Chondrocyte (in vitro differentiated cells): ENCODE measurements at regions not wholly inside any gene's neighbourhood (a gene's known extent, or its start where the extent isn't known, plus 50 kb on each side); places are given as distances from the start of the nearest gene placed in this dataset.
"Not testable (repeated sequence)": the region's sequence is repeated elsewhere in the genome, so short reads cannot be mapped to it uniquely, and the experiment has no call there.

ENCODE experiments used
- DNase-seq: peaks from one replicate; pipeline ENCODE4 v3.0.0; 2021; ENCODE audit warnings: mixed read lengths, low spot score
- H3K27ac Mint-ChIP-seq: one replicate; pipeline ENCODE4 v1.8.0; 2021; ENCODE audit warnings: mild to moderate bottlenecking, moderate library complexity, mixed read lengths; ENCODE audit not compliant: unreplicated experiment
- H3K27me3 Mint-ChIP-seq: 2 replicates; pipeline ENCODE4 v1.8.0; 2021; ENCODE audit warnings: low read depth, mixed read lengths
- H3K36me3 Mint-ChIP-seq: 2 replicates; pipeline ENCODE4 v1.8.0; 2021; ENCODE audit warnings: low read depth, mixed read lengths
- H3K4me1 Mint-ChIP-seq: 2 replicates; pipeline ENCODE4 v1.8.0; 2021; ENCODE audit warnings: low read depth, mild to moderate bottlenecking, mixed read lengths
- H3K4me3 Mint-ChIP-seq: one replicate; pipeline ENCODE4 v1.8.0; 2021; ENCODE audit warnings: mild to moderate bottlenecking, moderate library complexity, mixed read lengths; ENCODE audit not compliant: unreplicated experiment
- H3K9me3 Mint-ChIP-seq: 2 replicates; pipeline ENCODE4 v1.8.0; 2021; ENCODE audit warnings: low read depth, mixed read lengths
- CTCF ChIP-seq: fragments of 200-600 bp; sonication (generic); IDR thresholded peaks from 2 replicates; pipeline ENCODE4 v1.5.0; 2021; ENCODE audit warnings: antibody characterized with exemption, mild to moderate bottlenecking, moderate library complexity

- H3K4me3 Mint-ChIP-seq, result no peak overlapping the region
- peaks cover 3% of the 10 kb centered on the region for H3K9me3 Mint-ChIP-seq
- peaks cover 39% of the 10 kb centered on the region for H3K27me3 Mint-ChIP-seq
- no peak for DNase-seq
- no peaks in the 10 kb centered on the region for H3K36me3 Mint-ChIP-seq
- H3K4me1 Mint-ChIP-seq, result peaks cover 9% of the 10 kb centered on the region
- no peak for TF ChIP-seq CTCF
- H3K27ac Mint-ChIP-seq, result no peak overlapping the region
Observed at GRCh38 chr9:71446106-71446472, 322.2 kb downstream of the CEMIP2 start.

GRCh38 chr9:71442937-71443336, 321.5 kb upstream of the TRPM3 start:
- Mint-ChIP-seq H3K4me3 (no peak overlapping the region), H3K4me1 (peaks cover 9% of the 10 kb centered on the region), H3K9me3 (no peaks in the 10 kb centered on the region), H3K27ac (no peak overlapping the region), H3K27me3 (peaks cover 23% of the 10 kb centered on the region), H3K36me3 (no peaks in the 10 kb centered on the region)
- TF ChIP-seq CTCF, result no peak
- DNase-seq, result no peak

GRCh38 chr9:71441266-71441665, 319.8 kb upstream of the TRPM3 start:
- no peak for TF ChIP-seq CTCF
- H3K9me3 Mint-ChIP-seq, result no peaks in the 10 kb centered on the region
- H3K36me3 Mint-ChIP-seq, result no peaks in the 10 kb centered on the region
- peaks cover 3% of the 10 kb centered on the region for H3K4me1 Mint-ChIP-seq
- no peak overlapping the region for H3K27ac Mint-ChIP-seq
- H3K4me3 Mint-ChIP-seq, result no peak overlapping the region
- DNase-seq, result no peak
- peaks cover 13% of the 10 kb centered on the region for H3K27me3 Mint-ChIP-seq

- Mint-ChIP-seq H3K9me3 (no peaks in the 10 kb centered on the region), H3K4me3 (no peak overlapping the region), H3K4me1 (no peaks in the 10 kb centered on the region), H3K36me3 (no peaks in the 10 kb centered on the region), H3K27ac (no peak overlapping the region), H3K27me3 (peaks cover 3% of the 10 kb centered on the region)
- DNase-seq, result no peak
- no peak for TF ChIP-seq CTCF
Observed at GRCh38 chr9:71431931-71432330, 310.5 kb upstream of the TRPM3 start.

- not testable (repeated sequence) for H3K4me3 Mint-ChIP-seq, H3K27ac Mint-ChIP-seq, H3K27me3 Mint-ChIP-seq, H3K4me1 Mint-ChIP-seq, DNase-seq, H3K36me3 Mint-ChIP-seq
- peaks cover 14% of the 10 kb centered on the region for H3K9me3 Mint-ChIP-seq
Observed at GRCh38 chr9:71407341-71407740, 285.9 kb upstream of the TRPM3 start.

GRCh38 chr9:71403106-71403505, 281.7 kb upstream of the TRPM3 start:
- no peaks in the 10 kb centered on the region for H3K4me1 Mint-ChIP-seq
- no peak overlapping the region for H3K4me3 Mint-ChIP-seq
- DNase-seq, result no peak
- no peak for TF ChIP-seq CTCF
- no peaks in the 10 kb centered on the region for H3K36me3 Mint-ChIP-seq
- H3K27me3 Mint-ChIP-seq, result no peaks in the 10 kb centered on the region
- no peak overlapping the region for H3K27ac Mint-ChIP-seq
- no peaks in the 10 kb centered on the region for H3K9me3 Mint-ChIP-seq
